ENCODE measurements at regions not wholly inside any gene's neighbourhood (a gene's known extent, or its start where the extent isn't known, plus 50 kb on each side); places are given as distances from the start of the nearest gene placed in this dataset.
"Not testable (repeated sequence)": the region's sequence is repeated elsewhere in the genome, so short reads cannot be mapped to it uniquely, and the experiment has no call there.

- H3K27me3 ChIP-seq (replicated peaks in 1 of 7); H3K4me3 ChIP-seq; H3K27ac ChIP-seq; H3K36me3 ChIP-seq; DNase-seq; H3K4me1 ChIP-seq; H3K9me3 ChIP-seq; intact Hi-C loops (cut with DNase I; ENCODE audit: low total_unique reads): not testable (repeated sequence)
- 73 to 84% (median 77%) methylated on average over 3 to 4 of the region's 4 CpGs for WGBS, 5 donors
Measured at GRCh38 chr13:52565324-52565723, 76.9 kb upstream of the HNRNPA1L2 start.

GRCh38 chr13:52569904-52570602 lies 72.2 kb upstream of the HNRNPA1L2 start:
- intact Hi-C loops (cut with DNase I; ENCODE audit: low total_unique reads): not testable (repeated sequence)
- TF ChIP-seq CTCF (IDR thresholded peaks at IDR 0.05 in 8 of 11, conservative IDR thresholded peaks at IDR 0.05 in 3 of 11): peak in 6 of 11 experiments; percentile 18 to 37 (median 30)
- WGBS, 5 donors: 2 to 43% (median 20%) methylated on average over 2 to 6 of the region's 9 CpGs

GRCh38 chr13:52571163-52571562 lies 71.1 kb upstream of the HNRNPA1L2 start:
- H3K9me3 ChIP-seq; H3K27ac ChIP-seq; H3K27me3 ChIP-seq (replicated peaks in 1 of 7); H3K4me1 ChIP-seq; intact Hi-C loops (cut with DNase I; ENCODE audit: low total_unique reads); DNase-seq; H3K36me3 ChIP-seq; H3K4me3 ChIP-seq: not testable (repeated sequence)
- WGBS, 5 donors: 79 to 91% (median 83%) methylated on average over 2 to 3 of the region's 3 CpGs

More at GRCh38 chr13:52569904-52570602, 72.2 kb upstream of the HNRNPA1L2 start:
- DNase-seq; H3K27me3 ChIP-seq (replicated peaks in 1 of 7); H3K4me1 ChIP-seq; H3K9me3 ChIP-seq; H3K27ac ChIP-seq; H3K36me3 ChIP-seq: not testable (repeated sequence)
- H3K4me3 ChIP-seq: peak overlapping the region in 1 of 8 donors; percentile 21

- H3K4me1 ChIP-seq; intact Hi-C loops (cut with DNase I; ENCODE audit: low total_unique reads); H3K27me3 ChIP-seq (replicated peaks in 1 of 7); DNase-seq; H3K27ac ChIP-seq; H3K4me3 ChIP-seq; H3K36me3 ChIP-seq; H3K9me3 ChIP-seq: not testable (repeated sequence)
- WGBS, 5 donors: 21 to 35% (median 28%) methylated on average over 2 of the region's 2 CpGs
Measured at GRCh38 chr13:52582962-52583361, 59.3 kb upstream of the HNRNPA1L2 start.
